ENCODE measurements at regions not wholly inside any gene's neighbourhood (a gene's known extent, or its start where the extent isn't known, plus 50 kb on each side); places are given as distances from the start of the nearest gene placed in this dataset.

DNA sequence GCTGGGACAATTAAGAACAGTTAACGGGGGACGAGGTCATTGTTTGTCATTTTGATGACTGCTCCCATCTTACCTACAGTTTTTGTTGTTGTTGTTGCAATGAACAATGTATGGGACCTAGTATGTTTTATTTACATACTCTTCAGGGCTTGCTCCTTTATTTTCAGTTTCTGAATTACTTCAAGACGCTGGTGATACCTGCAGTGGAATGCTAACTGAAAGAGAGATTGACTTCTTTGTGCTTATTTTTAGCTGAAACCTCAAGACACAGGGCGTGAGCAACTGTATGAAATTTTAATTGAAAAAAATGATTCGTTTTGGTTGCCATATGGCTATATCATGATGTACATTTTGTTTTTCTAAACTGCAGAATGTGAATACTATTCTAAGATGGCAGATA is 297.9 kb downstream of the EDEM1 start:
- DNase-seq (ENCODE audit: low read depth): no peak
- TF ChIP-seq, protein P1, sequence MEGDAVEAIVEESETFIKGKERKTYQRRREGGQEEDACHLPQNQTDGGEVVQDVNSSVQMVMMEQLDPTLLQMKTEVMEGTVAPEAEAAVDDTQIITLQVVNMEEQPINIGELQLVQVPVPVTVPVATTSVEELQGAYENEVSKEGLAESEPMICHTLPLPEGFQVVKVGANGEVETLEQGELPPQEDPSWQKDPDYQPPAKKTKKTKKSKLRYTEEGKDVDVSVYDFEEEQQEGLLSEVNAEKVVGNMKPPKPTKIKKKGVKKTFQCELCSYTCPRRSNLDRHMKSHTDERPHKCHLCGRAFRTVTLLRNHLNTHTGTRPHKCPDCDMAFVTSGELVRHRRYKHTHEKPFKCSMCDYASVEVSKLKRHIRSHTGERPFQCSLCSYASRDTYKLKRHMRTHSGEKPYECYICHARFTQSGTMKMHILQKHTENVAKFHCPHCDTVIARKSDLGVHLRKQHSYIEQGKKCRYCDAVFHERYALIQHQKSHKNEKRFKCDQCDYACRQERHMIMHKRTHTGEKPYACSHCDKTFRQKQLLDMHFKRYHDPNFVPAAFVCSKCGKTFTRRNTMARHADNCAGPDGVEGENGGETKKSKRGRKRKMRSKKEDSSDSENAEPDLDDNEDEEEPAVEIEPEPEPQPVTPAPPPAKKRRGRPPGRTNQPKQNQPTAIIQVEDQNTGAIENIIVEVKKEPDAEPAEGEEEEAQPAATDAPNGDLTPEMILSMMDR (conservative IDR thresholded peaks at IDR 0.05; ENCODE audit: low read depth, low read length): no peak
- H3K4me3 ChIP-seq (ENCODE audit: low read length): no peak overlapping the region

DNA sequence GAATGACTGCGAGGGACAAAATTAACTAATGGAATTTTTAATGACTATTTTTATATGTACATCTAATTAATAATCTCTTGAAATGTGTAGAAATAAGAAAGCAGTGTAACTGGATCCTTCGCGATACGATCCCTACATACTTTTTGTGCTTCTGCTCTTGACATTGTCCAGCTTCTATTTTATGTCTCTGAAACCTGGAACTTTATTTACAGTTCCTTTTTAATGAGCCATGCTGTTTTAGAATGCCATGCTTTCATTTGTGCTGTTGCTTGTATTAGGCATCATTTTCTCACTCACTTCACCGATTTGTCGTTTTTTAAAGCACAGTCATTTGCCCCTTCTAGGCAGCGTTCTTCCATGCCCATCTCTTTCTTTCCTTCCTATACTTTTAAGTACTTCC is 301.3 kb downstream of the EDEM1 start:
- H3K4me3 ChIP-seq (ENCODE audit: low read length): no peak overlapping the region
- TF ChIP-seq, protein P1 (conservative IDR thresholded peaks at IDR 0.05; ENCODE audit: low read depth, low read length): no peak
- DNase-seq (ENCODE audit: low read depth): no peak

DNA sequence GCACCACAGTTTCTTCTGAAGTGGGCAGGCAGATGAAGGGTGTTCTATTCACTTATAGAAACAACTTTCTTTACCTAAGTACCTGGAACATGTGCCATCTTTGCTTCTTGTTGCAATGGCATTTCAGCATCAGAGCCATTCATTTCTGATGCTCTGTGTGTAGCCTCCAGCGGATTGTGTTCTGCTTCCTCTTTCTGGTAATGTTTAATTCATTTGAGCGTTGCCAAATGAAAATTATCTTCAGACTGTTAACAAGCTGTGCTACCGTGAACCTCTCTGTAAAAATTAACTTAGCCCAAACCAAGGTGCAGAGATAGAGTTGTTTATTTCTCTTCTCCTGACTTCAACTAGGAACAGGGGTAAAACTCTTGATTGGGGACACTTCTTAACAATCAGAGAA is 302.0 kb downstream of the EDEM1 start:
- DNase-seq (ENCODE audit: low read depth): no peak
- TF ChIP-seq, protein P1 (conservative IDR thresholded peaks at IDR 0.05; ENCODE audit: low read depth, low read length): no peak
- H3K4me3 ChIP-seq (ENCODE audit: low read length): no peak overlapping the region

DNA sequence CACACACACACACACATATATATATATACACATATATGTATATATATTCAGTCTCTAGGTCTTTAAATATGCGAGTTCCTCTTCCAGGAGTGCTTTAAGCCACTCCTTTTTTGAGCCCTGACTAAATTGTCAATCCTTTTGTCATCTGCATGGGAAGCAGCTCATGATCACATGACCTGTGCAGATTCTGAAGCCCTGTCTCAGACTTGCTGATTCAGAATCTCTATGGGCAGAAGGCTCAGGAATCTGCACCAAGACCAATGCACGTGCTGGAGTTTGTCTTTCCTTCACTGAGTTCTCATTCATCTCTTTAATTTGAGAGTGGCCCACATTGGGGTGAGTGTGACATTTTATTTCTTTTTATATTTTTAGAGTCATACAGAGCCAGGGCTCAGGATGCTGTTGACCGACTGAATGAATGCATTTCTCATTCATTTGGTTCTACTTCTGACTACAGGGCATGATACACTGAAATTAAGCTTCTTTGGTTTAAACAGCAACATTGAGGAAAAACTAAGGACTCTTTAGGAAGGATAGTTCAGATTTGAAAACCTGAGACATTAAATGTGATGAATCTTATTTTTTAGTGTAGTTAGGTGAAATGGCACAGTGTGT is 307.5 kb downstream of the EDEM1 start:
- DNase-seq (ENCODE audit: low read depth): no peak
- TF ChIP-seq, protein P1 (conservative IDR thresholded peaks at IDR 0.05; ENCODE audit: low read depth, low read length): no peak
- H3K4me3 ChIP-seq (ENCODE audit: low read length): no peak overlapping the region

DNA sequence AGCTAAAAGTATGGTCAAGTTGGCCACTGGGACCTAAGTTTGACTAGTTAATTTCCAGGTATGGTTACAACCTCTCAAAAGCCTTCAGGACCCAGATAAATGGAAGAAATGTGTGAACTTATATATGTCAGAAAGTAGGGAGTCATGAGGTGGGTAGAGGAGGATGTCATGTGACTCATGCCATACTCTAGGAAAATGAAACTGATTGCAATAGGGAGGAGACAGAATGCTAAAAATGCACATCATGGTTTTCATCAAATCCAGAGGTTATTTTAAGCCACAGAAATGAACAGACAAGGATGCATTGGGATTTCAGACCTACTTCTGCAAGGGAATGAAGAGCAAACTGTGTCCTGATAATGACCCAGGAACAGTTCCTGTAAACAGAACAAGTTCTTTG is 310.0 kb downstream of the EDEM1 start:
- no peak overlapping the region for H3K4me3 ChIP-seq (ENCODE audit: low read length)
- TF ChIP-seq, protein P1 (conservative IDR thresholded peaks at IDR 0.05; ENCODE audit: low read depth, low read length): no peak
- DNase-seq (ENCODE audit: low read depth): no peak

DNA sequence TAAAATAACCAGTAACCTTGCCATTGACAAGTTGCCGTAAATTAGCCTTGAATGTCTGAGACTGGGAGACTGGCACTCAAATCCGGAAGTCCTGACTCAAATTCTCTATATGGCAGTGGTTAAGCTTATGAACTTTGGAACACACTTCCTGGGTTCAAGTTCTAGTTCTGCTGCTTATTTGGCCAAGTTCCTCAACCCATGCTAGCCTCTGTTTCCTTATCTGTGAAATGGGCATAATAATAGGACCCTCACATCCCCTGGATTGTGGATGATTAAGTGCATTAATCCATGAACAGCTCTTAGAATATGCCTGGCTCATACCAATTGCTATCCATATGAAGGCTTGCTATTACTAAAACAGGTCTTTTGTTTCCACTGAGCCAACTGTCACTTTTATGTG is 311.5 kb downstream of the EDEM1 start:
- DNase-seq (ENCODE audit: low read depth): no peak
- no peak overlapping the region for H3K4me3 ChIP-seq (ENCODE audit: low read length)
- TF ChIP-seq, protein P1 (conservative IDR thresholded peaks at IDR 0.05; ENCODE audit: low read depth, low read length): no peak

DNA sequence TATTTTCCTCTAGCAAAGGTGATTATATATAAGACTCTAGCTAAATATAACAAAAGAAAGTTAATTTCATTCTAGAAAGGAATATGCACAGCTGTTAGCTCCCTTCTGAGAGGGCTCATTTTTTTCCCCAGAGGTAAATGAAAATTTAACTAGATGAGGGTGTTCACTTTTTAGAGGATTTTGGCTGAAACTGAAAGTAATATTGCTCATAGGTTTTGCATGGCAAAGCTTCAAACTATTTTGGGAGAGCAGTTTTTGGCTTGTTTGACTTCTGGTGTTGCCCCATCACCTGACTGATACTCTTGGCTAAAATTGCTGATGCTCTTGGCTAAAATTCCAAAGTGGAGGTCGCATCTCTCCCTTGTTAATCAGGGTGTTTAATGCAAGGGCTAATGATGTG is 311.9 kb downstream of the EDEM1 start:
- TF ChIP-seq, protein P1 (conservative IDR thresholded peaks at IDR 0.05; ENCODE audit: low read depth, low read length): no peak
- H3K4me3 ChIP-seq (ENCODE audit: low read length): no peak overlapping the region
- DNase-seq (ENCODE audit: low read depth): no peak
